ENCODE measurements at regions not wholly inside any gene's neighbourhood (a gene's known extent, or its start where the extent isn't known, plus 50 kb on each side); places are given as distances from the start of the nearest gene placed in this dataset.

GRCh38 chr15:47398132-47398531 lies 319.2 kb upstream of the SEMA6D start:
- Histone ChIP-seq H3K56ac (replicated peaks; ENCODE audit: insufficient read length, low read depth, low read length) (no peak overlapping the region), H2BK5ac (ENCODE audit: low read depth, low read length) (no peak overlapping the region), H2AK5ac (ENCODE audit: low read depth, low read length) (no peak overlapping the region), H2BK20ac (ENCODE audit: low read length) (no peak overlapping the region), H3K27ac (ENCODE audit: low read depth, low read length) (no peak overlapping the region), H3K36me3 (ENCODE audit: control insufficient read depth in 2 of 4, insufficient read depth in 4 of 4, low read length in 3 of 4) (no peaks in the 10 kb centered on the region), H3K79me2 (ENCODE audit: control insufficient read depth in 1 of 2, insufficient read depth in 2 of 2, low read length in 2 of 2) (no peaks in the 10 kb centered on the region), H3K79me1 (ENCODE audit: low read depth, low read length) (no peaks in the 10 kb centered on the region), H3K27me3 (replicated peaks in 1 of 4; ENCODE audit: control insufficient read depth in 3 of 4, extremely low read depth in 1 of 4, insufficient read depth in 3 of 4, low read length in 3 of 4) (no peaks in the 10 kb centered on the region), H3K4me3 (ENCODE audit: extremely low read depth in 1 of 4, insufficient read depth in 2 of 4, low read depth in 3 of 4, low read length in 4 of 4) (no peak overlapping the region), H2BK12ac (ENCODE audit: low read depth, low read length) (no peak overlapping the region), H3K9ac (replicated peaks in 1 of 4; ENCODE audit: extremely low read depth in 1 of 4, low read depth in 3 of 4, low read length in 3 of 4) (no peak overlapping the region), H3K23me2 (ENCODE audit: low read depth, low read length) (no peaks in the 10 kb centered on the region), H3K9me3 (ENCODE audit: insufficient read depth in 2 of 2, low read depth in 1 of 2, low read length in 1 of 2) (no peaks in the 10 kb centered on the region), H3K18ac (ENCODE audit: extremely low read depth, low read length) (no peak overlapping the region), H3K23ac (ENCODE audit: insufficient read length) (no peak overlapping the region), H2BK120ac (replicated peaks; ENCODE audit: low read depth, low read length) (no peak overlapping the region), H4K8ac (ENCODE audit: extremely low read depth, insufficient read depth, low read length) (no peak overlapping the region), H3K4me1 (replicated peaks in 1 of 4; ENCODE audit: control insufficient read depth in 3 of 4, insufficient read depth in 4 of 4, low read length in 3 of 4) (peaks cover 0 to 6% (median 1%) of the 10 kb centered on the region in 4 experiments; a peak in 2 of 7 replicates), H4K5ac (ENCODE audit: insufficient read length, low read depth, low read length) (no peak overlapping the region), H4K20me1 (replicated peaks in 1 of 2; ENCODE audit: control insufficient read depth in 1 of 2, insufficient read depth in 2 of 2, low read length in 2 of 2) (no peaks in the 10 kb centered on the region), H4K91ac (replicated peaks; ENCODE audit: insufficient read length, low read length) (no peak overlapping the region), H2BK15ac (ENCODE audit: low read length) (no peak overlapping the region), H2AFZ (ENCODE audit: low read length) (no peak overlapping the region), H3K14ac (ENCODE audit: insufficient read length) (no peak overlapping the region), H3K4me2 (ENCODE audit: insufficient read depth in 1 of 2, low read depth in 2 of 2, low read length in 2 of 2) (no peak overlapping the region), H3K4ac (replicated peaks; ENCODE audit: insufficient read length, low read depth, low read length) (no peak overlapping the region)
- WGBS, 2 experiments (ENCODE audit: extremely low coverage in 1 of 2, insufficient coverage in 1 of 2, insufficient read length in 1 of 2, insufficient replicate concordance in 2 of 2, low coverage in 1 of 2, low lambda C conversion rate in 2 of 2, missing lambda C conversion rate in 1 of 2), result 89% methylated on average over 3 of the region's 3 CpGs; no CpG with 5 or more reads in 1 of the 2 experiments
- CTCF ChIA-PET (ENCODE audit: partially characterized antibody), result no interaction called here
- DNase-seq (ENCODE audit: low read depth in 1 of 2, low spot score in 2 of 2), result no peak
- POLR2A ChIA-PET (ENCODE audit: partially characterized antibody), result no interaction called here
- no peak for FAIRE-seq
- no peak for TF ChIP-seq EGR1 (IDR thresholded peaks at IDR 0.05; ENCODE audit: borderline replicate concordance, low read depth, low read length)
- TF ChIP-seq NANOG (IDR thresholded peaks at IDR 0.05; ENCODE audit: insufficient read depth, low read depth, low read length, poor library complexity, severe bottlenecking), result no peak
- TF ChIP-seq TCF12 (IDR thresholded peaks at IDR 0.05; ENCODE audit: low read depth, low read length), result no peak
- TF ChIP-seq CEBPB (IDR thresholded peaks at IDR 0.05; ENCODE audit: low read depth, low read length), result no peak
- TF ChIP-seq SIN3A (conservative IDR thresholded peaks at IDR 0.05 in 1 of 2, IDR thresholded peaks at IDR 0.05 in 1 of 2; ENCODE audit: low read depth in 1 of 2, low read length in 2 of 2), result no peak
- TF ChIP-seq E2F6 (IDR thresholded peaks at IDR 0.05), result no peak
- TF ChIP-seq MAX (IDR thresholded peaks at IDR 0.05), result no peak
- TF ChIP-seq CHD2 (IDR thresholded peaks at IDR 0.05; ENCODE audit: low read length), result no peak
- TF ChIP-seq HDAC2 (IDR thresholded peaks at IDR 0.05; ENCODE audit: borderline replicate concordance in 1 of 2, low read depth in 2 of 2, low read length in 2 of 2), result no peak
- TF ChIP-seq BCL11A (IDR thresholded peaks at IDR 0.05; ENCODE audit: low read depth in 2 of 2, low read length in 2 of 2), result no peak
- TF ChIP-seq USF2 (IDR thresholded peaks at IDR 0.05; ENCODE audit: low read length), result no peak
- TF ChIP-seq JUND (IDR thresholded peaks at IDR 0.05; ENCODE audit: low read length), result no peak
- no peak for TF ChIP-seq RFX5 (IDR thresholded peaks at IDR 0.05; ENCODE audit: borderline replicate concordance, low read depth, low read length)

Measured in H1 (cell line).